PFSK-1 (cell line): ENCODE measurements at regions not wholly inside any gene's neighbourhood (a gene's known extent, or its start where the extent isn't known, plus 50 kb on each side); places are given as distances from the start of the nearest gene placed in this dataset.

Experiments used
- FOXP2 ChIP-seq: optimal IDR thresholded peaks from 2 replicates; pipeline ENCODE3; 2011; ENCODE audit warnings: borderline replicate concordance, control low read depth, inconsistent platforms; ENCODE audit not compliant: insufficient read depth; ENCODE audit errors: extremely low read length, extremely low read depth
- POLR2AphosphoS5 ChIP-seq: IDR thresholded peaks from 2 replicates; pipeline ENCODE4 v1.6.1; 2012; ENCODE audit warnings: low read depth, mild to moderate bottlenecking, control low read depth, low read length, moderate library complexity
- REST ChIP-seq, 2 experiments: IDR thresholded peaks; 2 replicates each; pipeline versions ENCODE4 v1.6.1 to v1.8.0; 2011 to 2012; ENCODE audit warnings: low read depth in 2 of 2, low read length in 2 of 2, control low read depth in 1 of 2, inconsistent platforms in 1 of 2, mild to moderate bottlenecking in 1 of 2, moderate library complexity in 1 of 2; ENCODE audit not compliant: insufficient read depth in 1 of 2
- SIN3A ChIP-seq: IDR thresholded peaks from 2 replicates; pipeline ENCODE4 v1.6.1; 2012; ENCODE audit warnings: mild to moderate bottlenecking, low read length, moderate library complexity, borderline replicate concordance; ENCODE audit not compliant: insufficient read depth
- TAF1 ChIP-seq: IDR thresholded peaks from 2 replicates; pipeline ENCODE4 v1.6.1; 2012; ENCODE audit warnings: low read length, control low read depth, borderline replicate concordance; ENCODE audit not compliant: insufficient read depth

GRCh38 chr14:27916326-27916725 lies 850.3 kb upstream of the FOXG1 start:
- TF ChIP-seq SIN3A (no peak), TAF1 (no peak), POLR2AphosphoS5 (no peak), REST (IDR thresholded peaks at IDR 0.05; ENCODE audit: insufficient read depth in 1 of 2, low read depth in 2 of 2, low read length in 2 of 2) (no peak), FOXP2 (no peak)

GRCh38 chr14:27917896-27918295 lies 848.7 kb upstream of the FOXG1 start:
- TF ChIP-seq FOXP2: no peak
- no peak for TF ChIP-seq REST (IDR thresholded peaks at IDR 0.05; ENCODE audit: insufficient read depth in 1 of 2, low read depth in 2 of 2, low read length in 2 of 2)

- no peak for TF ChIP-seq TAF1
- TF ChIP-seq POLR2AphosphoS5: no peak
These were observed 839.1 kb upstream of the FOXG1 start for GRCh38 chr14:27927519-27927918.

- TF ChIP-seq FOXP2 (no peak), POLR2AphosphoS5 (no peak), SIN3A (no peak), TAF1 (no peak), REST (IDR thresholded peaks at IDR 0.05; ENCODE audit: insufficient read depth in 1 of 2, low read depth in 2 of 2, low read length in 2 of 2) (no peak)
These were observed 836.7 kb upstream of the FOXG1 start for GRCh38 chr14:27929797-27930347.

- no peak for TF ChIP-seq SIN3A
- TF ChIP-seq REST (IDR thresholded peaks at IDR 0.05; ENCODE audit: insufficient read depth in 1 of 2, low read depth in 2 of 2, low read length in 2 of 2): no peak
- TF ChIP-seq TAF1: no peak
- no peak for TF ChIP-seq POLR2AphosphoS5
These were observed 828.2 kb upstream of the FOXG1 start for GRCh38 chr14:27938392-27938791.
